HG03064 (cell line): ENCODE measurements at regions not wholly inside any gene's neighbourhood (a gene's known extent, or its start where the extent isn't known, plus 50 kb on each side); places are given as distances from the start of the nearest gene placed in this dataset.
"Not testable (repeated sequence)": the region's sequence is repeated elsewhere in the genome, so short reads cannot be mapped to it uniquely, and the experiment has no call there.

Experiments used
- ATAC-seq: cut with Tn5 transposase; IDR thresholded peaks from one replicate; pipeline ENCODE4 v1.9.1; 2021; ENCODE audit warnings: low read depth; ENCODE audit not compliant: unreplicated experiment

DNA sequence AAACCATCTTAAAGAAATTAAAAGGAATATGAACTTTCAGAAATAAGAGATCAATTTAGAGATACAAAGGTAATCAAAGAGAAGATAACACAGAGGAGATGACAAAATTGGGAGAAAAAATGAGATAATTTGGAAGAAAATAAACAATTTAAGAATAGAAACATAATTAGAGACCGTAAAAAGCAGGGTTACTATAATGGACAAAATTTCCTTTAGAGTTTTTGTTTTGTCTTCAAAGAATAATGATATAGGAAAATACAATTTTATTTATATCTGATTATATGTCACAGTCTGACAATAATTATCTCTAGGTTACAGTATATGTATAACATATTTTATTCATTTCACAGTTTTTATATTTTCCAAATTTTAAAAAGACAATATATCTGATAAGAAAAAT is 716.4 kb upstream of the ZNF804A start:
- no peak for ATAC-seq

DNA sequence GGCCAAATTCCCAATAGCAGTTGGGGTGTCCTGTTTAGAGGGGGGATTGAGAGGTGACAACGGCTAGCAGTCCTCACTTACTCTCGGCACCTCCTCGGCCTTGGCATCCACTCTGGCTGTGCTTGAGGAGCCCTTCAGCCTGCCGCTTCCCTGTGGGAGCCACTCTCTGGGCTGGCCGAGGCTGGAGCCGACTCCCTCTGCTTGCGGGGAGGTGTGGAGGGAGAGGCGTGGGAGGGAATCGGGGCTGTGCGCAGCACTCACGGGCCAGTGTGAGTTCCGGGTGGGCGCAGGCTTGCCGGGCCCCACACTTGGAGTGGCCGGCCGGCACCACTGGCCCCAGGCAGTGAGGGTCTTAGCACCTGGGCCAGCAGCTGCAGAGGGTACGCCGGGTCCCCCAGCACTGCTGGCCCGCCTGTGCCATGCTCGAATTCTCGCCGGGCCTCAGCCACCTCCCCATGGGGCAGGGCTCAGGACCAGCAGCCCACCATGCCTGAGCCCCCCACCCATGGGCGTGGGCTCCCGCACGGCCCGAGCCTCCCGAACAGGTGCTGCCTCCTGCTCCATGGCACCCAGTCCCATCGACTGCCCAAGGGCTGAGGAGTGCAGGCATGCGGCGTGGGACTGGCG is 705.9 kb upstream of the ZNF804A start:
- ATAC-seq = no peak

DNA sequence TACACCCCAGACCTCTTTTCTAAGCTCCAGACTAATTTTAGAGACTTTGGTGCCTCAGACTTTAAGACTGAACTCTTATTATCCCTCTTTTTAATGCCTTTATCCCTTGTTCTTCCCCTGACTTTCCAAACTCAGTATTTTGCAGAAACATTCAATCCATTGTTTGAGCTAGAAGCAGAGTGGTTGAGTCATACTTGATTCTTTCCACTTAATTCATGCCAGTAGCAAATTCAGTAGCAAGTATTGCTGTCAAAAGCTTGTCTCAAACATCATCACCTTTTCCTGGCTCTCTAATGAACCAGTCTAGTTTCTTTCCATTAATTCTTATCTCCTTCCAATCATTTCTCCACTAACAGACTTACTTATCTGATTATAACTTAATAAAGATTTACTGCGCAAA is 699.7 kb upstream of the ZNF804A start:
- ATAC-seq = no peak

DNA sequence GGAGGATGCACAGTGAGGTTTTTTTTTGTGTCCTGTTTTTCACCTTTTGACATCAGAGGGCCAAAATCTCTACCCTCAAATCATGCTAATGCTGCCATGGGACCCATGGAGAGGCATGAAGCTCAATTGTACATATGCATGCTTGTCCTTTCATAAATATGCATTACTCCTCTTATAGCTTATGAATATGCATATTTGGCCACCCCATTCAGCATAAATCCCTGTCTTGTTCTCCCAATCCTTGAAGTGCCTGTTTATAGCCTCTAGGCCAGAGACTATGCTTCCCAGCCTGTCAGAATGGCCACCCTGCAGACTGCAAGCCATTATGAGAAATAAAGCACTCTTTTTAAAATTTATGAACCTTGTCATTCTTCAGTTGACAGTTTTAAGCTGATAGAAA is 696.4 kb upstream of the ZNF804A start:
- no peak for ATAC-seq

DNA sequence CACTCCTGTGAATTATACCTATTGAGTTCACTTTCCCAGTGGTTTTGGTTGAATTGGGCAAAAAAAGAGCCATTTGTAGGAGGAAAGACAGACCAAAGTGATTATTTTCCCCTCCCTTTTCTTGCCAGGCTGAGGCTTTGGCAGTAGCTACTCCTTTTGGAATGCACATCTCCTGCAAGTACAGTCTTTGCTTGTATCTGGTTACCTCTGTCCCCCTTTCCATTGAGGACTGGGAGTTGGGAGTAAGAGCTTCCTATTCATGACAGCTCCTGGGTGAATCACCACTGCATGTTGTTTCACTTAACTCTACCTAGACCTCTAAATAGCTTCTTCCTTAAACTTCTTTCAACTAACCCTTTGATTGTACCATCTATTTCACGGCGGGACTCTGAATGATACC is 695.3 kb upstream of the ZNF804A start:
- no peak for ATAC-seq

DNA sequence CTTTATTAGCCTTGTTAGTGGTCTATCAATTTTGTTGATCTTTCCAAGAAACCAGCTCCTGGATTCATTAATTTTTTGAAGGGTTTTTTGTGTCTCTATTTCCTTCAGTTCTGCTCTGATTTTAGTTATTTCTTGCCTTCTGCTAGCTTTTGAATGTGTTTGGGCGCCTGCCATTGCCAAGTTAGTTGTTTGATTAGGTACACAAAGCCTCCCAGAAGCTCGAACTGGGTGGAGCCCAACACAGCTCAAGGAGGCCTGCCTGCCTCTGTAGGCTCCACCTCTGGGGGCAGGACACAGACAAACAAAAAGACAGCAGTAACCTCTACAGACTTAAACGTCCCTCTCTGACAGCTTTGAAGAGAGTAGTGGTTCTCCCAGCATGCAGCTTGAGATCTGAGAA is 682.3 kb upstream of the ZNF804A start:
- ATAC-seq = not testable (repeated sequence)

DNA sequence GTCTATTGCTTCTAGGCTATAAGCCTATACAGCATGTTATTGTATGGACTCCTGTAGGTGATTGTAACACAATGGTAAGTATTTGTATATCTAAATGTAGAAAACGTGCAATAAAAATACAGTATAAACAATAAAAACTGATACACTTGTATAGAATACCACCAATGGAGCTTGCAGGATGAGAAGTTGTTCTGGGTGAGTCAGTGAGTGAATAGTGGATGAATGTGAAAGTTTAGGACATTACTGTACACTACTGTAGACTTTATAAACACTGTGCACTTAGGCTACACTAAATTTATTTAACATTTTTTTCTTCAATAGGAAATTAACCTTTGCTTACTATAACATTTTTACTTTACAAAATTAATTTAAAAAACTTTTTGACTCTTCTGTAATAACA is 679.2 kb upstream of the ZNF804A start:
- no peak for ATAC-seq

DNA sequence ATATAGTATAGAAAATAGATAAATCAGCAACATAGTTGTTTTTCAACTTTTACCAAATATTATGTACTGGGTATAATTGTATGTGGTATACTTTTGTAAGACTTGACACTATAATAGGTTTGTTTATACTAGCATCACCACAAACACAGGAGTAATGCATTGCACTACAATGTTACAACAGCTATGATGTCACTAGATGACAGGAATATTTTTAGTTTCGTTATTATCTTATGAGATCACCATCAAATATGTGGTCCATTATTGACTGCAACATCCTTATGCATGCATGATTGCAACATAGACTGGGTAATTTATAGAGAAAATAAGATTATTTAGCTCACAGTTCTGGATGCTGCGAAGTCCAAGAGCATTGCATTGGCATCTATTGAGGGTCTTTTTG is 678.4 kb upstream of the ZNF804A start:
- no peak for ATAC-seq

DNA sequence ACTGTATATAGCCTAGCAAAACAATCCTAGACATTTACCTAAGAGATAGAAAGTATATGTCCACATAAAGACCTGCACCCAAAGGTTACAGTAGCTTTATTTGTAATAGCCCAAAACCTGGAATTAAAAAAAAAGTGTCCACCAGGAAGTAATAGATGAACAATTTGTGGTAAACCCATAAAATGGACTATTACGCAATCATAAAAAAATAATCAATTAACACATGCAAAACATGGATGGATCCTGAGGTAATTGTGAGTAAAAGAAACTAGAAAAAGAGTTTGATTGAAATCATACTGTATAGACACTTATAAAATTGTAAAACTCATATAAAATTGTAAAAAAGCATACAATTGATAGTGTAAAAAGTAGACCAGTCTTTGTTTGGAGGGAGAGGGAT is 673.0 kb upstream of the ZNF804A start:
- ATAC-seq = no peak

DNA sequence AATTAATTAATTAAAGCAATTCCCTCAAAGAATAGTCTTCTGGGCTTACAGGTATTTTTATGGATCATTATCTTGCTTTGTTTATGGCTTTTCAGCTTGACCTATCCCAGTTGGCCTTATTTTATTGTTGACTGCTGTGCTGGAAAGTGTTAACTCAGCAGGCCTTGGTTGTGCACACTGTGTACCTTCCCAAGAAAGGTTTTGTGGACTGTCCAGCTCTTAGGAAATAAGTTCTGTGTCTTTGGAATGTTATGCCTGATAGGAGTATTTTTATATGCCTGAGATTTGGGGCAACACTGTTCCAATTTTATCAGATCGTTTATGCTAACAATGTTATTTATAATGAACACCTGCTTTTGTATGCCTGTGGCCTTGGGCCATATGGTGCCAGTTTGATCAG is 671.9 kb upstream of the ZNF804A start:
- ATAC-seq = no peak

DNA sequence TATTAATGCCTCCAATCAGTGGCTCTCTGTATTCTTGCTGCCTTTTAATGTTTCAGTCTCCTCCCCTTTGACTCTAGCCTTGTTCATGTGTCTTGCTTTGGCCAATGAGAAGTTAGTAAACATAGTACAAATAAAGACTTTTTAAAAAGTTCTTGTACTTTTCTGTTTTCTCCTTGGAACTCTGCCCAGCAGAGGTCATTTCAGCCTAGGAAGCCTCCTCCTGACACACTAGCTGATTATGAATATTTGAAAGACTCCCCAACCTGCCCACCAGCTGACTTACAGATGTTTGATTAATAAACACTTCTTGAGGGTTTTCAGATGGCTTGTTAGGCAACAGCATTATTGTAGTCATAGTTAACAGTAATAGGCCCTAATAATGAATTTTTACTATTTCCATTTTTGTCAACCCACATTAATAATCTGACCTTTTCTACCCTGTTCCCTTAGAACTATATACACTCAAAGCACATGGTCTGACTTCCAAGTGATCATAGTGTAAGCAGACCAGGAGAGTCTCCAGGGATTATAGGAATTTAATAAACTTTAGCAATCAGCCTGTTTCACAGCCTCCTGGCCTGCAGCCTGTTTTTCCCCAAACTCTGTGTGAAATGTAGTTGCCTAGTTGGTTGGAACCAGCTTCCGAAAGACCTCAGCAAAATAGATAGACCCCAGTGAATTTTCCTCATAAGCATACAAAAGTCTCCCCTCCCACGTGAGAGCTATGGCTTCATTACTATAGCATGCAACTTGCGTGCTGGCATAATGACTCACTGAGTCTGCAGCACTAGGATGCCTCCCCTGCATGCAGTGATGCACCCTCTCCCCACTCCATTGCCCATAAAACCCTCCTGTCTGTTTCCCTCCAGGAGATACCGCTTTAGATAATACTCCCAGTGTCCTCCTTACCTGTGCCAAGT is 670.7 kb upstream of the ZNF804A start:
- no peak for ATAC-seq

DNA sequence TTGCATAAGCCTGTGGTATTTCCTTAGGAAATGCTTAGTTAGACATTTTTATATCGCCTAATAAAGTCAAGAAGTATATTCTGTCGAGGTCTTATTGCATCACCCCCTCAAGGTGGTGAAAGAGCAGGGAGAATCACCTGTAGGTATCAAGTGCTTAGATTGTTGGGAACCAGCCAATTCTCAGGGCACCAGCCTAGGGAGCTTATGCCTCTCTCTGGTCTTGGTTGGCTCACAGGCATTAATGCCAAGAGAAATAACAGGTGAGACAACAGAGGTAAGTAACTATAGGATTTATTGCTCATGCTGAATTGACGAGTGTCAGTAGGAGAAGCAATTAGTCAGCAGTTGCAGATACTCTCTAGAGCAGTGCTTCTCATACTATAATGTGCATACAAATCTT is 663.3 kb upstream of the ZNF804A start:
- no peak for ATAC-seq

DNA sequence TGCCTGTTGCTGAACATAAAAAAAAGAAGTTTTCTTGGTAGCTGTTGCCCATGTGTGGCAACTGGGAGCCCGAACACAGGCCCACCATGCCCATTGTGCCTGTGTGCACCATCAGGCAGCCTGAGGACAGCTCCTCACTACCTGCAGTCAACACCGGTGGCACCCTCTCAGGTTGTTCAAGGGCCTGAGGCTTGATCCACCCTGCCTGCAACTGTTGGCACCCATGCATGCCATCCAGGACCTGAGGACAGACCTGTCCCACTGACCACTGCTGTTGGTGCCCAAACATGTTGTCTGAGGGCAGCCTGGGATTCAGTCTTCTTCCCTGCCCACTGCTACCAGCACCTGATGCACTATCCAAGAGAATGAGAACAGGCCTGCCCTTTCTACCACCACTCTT is 661.1 kb upstream of the ZNF804A start:
- ATAC-seq = no peak

DNA sequence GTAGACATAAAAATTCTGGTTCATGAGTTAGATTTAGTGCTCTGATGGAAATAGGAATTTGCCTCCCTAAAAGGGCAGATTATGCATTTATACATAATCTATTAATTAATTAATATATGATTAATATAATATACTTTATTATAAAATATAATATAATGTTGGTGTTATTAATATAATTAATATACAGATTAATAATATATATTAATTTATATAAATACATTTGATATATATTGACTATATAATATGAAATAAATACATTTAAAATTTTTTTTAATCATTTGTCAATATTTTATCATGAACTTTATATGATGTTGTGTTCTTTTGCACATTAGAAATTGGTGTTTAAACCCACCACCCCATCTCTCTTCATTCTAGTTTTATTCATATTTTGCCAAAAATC is 652.1 kb upstream of the ZNF804A start:
- no peak for ATAC-seq

DNA sequence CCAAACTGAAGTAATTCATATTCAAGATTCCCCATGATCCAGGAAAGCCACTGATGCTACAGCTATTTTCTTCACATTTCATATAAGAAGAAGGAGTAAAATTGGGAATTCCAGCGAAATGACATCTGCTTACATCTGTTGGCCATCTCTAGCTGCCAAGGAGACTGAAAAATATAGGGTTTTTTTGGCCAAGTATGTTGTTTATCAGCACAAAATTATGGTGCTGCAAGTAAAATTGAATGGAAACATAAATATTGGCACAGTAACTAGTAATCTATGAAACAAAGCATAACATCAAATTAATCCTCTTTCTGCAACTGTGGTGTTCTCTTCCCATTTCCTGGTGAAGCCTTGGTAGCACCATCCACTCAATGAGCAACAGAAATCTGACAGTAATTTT is 649.5 kb upstream of the ZNF804A start:
- ATAC-seq = no peak

DNA sequence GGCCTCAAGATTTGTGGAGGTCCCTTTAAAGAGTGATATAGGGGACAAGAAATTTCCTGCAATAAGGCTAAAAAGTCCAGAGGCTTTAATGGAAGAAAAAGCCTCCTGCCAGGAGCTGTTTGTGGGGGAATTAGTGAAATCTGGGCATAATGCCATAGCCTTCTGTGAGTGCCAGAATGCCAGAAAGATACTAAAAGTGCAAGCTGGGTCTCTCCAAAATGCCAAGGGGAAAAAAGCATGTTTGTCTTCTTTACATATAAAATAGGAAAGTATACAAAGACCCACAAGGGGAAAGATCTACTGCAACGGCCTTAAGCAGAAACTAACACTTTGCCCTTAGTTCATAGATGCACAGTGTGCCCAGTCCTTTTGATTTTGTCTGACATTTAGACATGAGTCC is 647.7 kb upstream of the ZNF804A start:
- ATAC-seq = no peak

DNA sequence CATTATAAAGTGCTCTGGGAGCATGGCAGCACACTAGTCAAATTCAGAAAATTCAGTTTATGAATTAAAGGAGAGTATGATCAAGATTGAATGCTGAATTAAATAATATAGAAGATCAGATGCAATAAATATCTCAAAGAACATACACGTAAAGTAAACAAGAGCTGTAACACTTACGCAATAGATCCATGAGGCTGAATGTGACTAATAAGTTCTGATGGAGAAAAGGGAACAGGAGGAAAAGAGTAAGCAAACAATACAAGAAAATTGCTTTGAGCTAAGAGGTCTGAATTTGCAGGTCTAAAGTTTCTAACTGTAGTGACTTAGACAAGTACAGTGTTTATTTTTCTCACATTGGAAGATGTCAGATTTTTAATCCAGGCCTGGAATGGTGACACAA is 646.7 kb upstream of the ZNF804A start:
- no peak for ATAC-seq

DNA sequence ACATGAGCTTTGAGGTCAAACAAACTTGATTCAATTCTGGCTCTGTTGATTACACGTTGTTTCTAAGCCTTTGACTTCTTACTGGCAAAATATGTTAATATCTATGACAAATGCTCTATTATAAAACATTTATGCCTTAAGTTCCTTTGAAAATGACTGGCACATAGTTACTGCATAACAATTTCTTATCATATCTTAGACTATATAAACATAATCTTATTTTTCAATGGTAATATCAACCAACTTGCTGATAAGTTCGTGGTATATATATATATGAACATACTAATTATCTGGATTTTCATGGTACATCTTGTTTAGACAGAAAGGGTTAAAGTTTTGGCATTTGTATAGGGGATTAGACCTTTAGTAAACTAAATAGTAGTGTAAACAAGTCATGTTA is 645.6 kb upstream of the ZNF804A start:
- no peak for ATAC-seq

DNA sequence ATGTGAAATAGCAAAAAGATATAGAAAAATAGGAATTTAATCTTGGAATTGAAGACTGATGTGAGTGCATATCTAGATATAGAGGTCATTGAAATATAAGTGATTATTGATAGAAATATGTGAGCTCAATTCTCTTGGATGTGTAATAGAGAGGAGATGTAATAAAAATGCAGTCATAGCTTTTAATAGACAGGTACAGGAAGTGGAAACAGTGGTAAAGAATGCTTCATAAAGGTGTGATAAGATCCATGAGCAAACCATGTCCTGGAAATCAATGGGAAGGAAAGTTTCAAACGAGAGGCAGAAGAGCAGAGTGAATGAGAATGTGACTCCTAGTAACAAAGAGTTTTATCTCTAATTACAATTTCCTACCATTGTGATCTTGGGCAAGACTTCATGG is 634.7 kb upstream of the ZNF804A start:
- ATAC-seq = no peak

DNA sequence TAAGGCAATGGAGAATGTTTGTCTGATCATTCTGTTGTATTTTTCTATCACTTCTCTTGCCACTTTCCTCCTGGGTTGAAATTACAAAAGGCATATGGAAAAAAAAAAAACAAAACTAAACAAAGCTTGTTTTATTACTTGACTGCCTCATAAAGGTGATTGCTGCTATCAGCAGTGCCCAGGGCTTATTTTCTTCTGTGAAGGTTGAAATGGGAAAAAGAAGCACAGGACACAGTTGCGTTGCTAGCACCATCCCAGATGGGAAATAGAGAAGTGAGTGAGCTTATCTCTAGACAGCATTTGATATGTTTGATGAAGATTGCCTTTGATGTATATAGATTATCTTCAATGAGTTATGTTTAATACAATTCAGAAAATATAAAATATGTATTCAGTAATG is 633.8 kb upstream of the ZNF804A start:
- ATAC-seq = no peak

DNA sequence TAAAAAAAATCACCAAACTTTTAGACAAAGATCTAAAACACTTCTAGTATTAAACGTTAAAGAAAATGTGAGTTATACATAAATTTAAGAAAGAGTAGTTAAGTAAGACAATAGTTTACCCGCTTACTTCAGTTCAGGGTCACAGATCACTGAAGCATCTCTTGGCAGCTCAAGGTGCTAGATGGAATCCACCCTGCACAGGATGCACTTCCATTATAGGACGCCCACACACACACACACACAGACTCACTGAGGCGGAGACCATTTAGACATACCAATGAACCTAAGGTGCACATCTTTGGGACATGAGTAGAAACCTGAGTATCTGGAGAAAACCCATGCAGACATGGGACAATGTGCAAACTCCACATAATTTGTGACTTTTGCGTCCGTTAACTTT is 630.6 kb upstream of the ZNF804A start:
- ATAC-seq = no peak

DNA sequence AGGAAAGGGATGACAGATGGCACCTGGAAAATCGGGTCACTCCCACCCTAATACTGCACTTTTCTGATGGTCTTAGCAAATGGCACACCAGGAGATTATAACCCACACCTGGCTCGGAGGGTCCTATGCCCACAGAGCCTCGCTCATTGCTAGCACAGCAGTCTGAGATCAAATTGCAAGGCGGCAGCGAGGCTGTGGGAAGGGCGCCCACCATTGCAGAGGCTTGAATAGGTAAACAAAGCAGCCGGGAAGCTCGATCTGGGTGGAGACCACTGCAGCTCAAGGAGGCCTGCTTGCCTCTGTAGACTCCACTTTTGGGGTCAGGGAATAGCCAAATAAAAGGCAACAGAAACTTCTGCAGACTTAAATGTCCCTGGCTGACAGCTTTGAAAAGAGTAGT is 622.7 kb upstream of the ZNF804A start:
- ATAC-seq = not testable (repeated sequence)
